ENCODE measurements at regions not wholly inside any gene's neighbourhood (a gene's known extent, or its start where the extent isn't known, plus 50 kb on each side); places are given as distances from the start of the nearest gene placed in this dataset.

- Histone ChIP-seq H3K4me3 (no peak overlapping the region), H3K9me3 (replicated peaks; ENCODE audit: control insufficient read depth, insufficient read depth, low read depth, low read length) (no peaks in the 10 kb centered on the region), H3K9me1 (ENCODE audit: control insufficient read depth, insufficient read depth, low read length) (no peaks in the 10 kb centered on the region), H3K27ac (ENCODE audit: extremely low read depth, low read depth, low read length) (no peak overlapping the region), H2AFZ (ENCODE audit: low read depth, low read length) (no peak overlapping the region), H3K27me3 (ENCODE audit: control insufficient read depth in 2 of 2, insufficient read depth in 2 of 2, low read length in 2 of 2) (no peaks in the 10 kb centered on the region), H3K9ac (ENCODE audit: insufficient read depth in 1 of 2, low read depth in 2 of 2, low read length in 2 of 2) (no peak overlapping the region), H4K20me1 (replicated peaks; ENCODE audit: control insufficient read depth, insufficient read depth, low read length) (no peaks in the 10 kb centered on the region), H3K79me2 (ENCODE audit: control insufficient read depth, insufficient read depth, low read length) (no peaks in the 10 kb centered on the region), H3K36me3 (ENCODE audit: control insufficient read depth, insufficient read depth, low read length) (no peaks in the 10 kb centered on the region), H3K4me2 (ENCODE audit: insufficient read depth, low read length) (no peak overlapping the region), H3K4me1 (replicated peaks in 1 of 2; ENCODE audit: control insufficient read depth in 2 of 2, insufficient read depth in 2 of 2, low read length in 2 of 2) (peaks cover 0 to 24% of the 10 kb centered on the region in 2 experiments; a peak in 3 of 5 replicates)
- BruUV-seq (replicated peaks) = no TSS peak
- DNase-seq (ENCODE audit: extremely low read depth in 1 of 4, low spot score in 3 of 4) (no peak), FAIRE-seq (no peak), ATAC-seq (no peak)
- no peak for TF ChIP-seq TOE1 (IDR thresholded peaks at IDR 0.05; ENCODE audit: borderline replicate concordance)
- TF ChIP-seq TOE1 (CRISPR knock-in tag; IDR thresholded peaks at IDR 0.05; ENCODE audit: borderline replicate concordance, low read depth) = no peak
- no peak for TF ChIP-seq IRF9 (tag; IDR thresholded peaks at IDR 0.05)
- TF ChIP-seq CHD4 (IDR thresholded peaks at IDR 0.05; ENCODE audit: insufficient read depth, insufficient replicate concordance, low read depth, low read length, poor library complexity, severe bottlenecking) = no peak
- TF ChIP-seq ZFP1 (CRISPR knock-in tag; IDR thresholded peaks at IDR 0.05) = no peak
- TF ChIP-seq MED1 (CRISPR knock-in tag; IDR thresholded peaks at IDR 0.05; ENCODE audit: borderline replicate concordance) = no peak
- no peak for TF ChIP-seq MECOM (CRISPR knock-in tag; IDR thresholded peaks at IDR 0.05)
- no peak for TF ChIP-seq GTF2F1 (IDR thresholded peaks at IDR 0.05; ENCODE audit: low read depth, low read length)
- TF ChIP-seq DEAF1 (CRISPR knock-in tag; IDR thresholded peaks at IDR 0.05) = no peak
- TF ChIP-seq ZBTB1 (CRISPR knock-in tag; IDR thresholded peaks at IDR 0.05; ENCODE audit: borderline replicate concordance, low read depth) = no peak
- TF ChIP-seq ZNF282 (CRISPR knock-in tag; IDR thresholded peaks at IDR 0.05) = no peak
- no peak for TF ChIP-seq HOXB6 (CRISPR knock-in tag; IDR thresholded peaks at IDR 0.05; ENCODE audit: borderline replicate concordance)
- TF ChIP-seq YY1 (IDR thresholded peaks at IDR 0.05; ENCODE audit: borderline replicate concordance in 1 of 3, control insufficient read depth in 1 of 3, extremely low read depth in 1 of 3, insufficient read depth in 3 of 3, insufficient read length in 1 of 3, insufficient replicate concordance in 2 of 3, low read depth in 1 of 3, low read length in 2 of 3) = no peak
- TF ChIP-seq ZZZ3 (IDR thresholded peaks at IDR 0.05) = no peak
- TF ChIP-seq TAF1 (IDR thresholded peaks at IDR 0.05; ENCODE audit: control insufficient read depth, extremely low read depth, insufficient read depth, low read length, severe bottlenecking) = no peak
- TF ChIP-seq TEAD4 (IDR thresholded peaks at IDR 0.05; ENCODE audit: low read length) = no peak
- no peak for TF ChIP-seq TEAD4 (CRISPR knock-in tag; IDR thresholded peaks at IDR 0.05; ENCODE audit: borderline replicate concordance)
- TF ChIP-seq CTBP1 (IDR thresholded peaks at IDR 0.05; ENCODE audit: borderline replicate concordance) = no peak
- no peak for TF ChIP-seq ZFP36 (IDR thresholded peaks at IDR 0.05; ENCODE audit: low read depth, low read length, partially characterized antibody)
- CTCF ChIA-PET (ENCODE audit: low intra/inter-chr PET ratio) = no interaction called here
- 8% methylated on average over 2 of the region's 2 CpGs for WGBS (ENCODE audit: insufficient coverage, low coverage, missing lambda C conversion rate)
- POLR2A ChIA-PET = no interaction called here
- in situ Hi-C loops (cut with MboI) = no loop called here
- intact Hi-C loops (cut with micrococcal nuclease) = no loop called here
Observed at GRCh38 chr11:94673386-94673785, 94.8 kb upstream of the AMOTL1 start.

Data from K562 (cell line).